NCI-H446 (cell line): ENCODE measurements at regions not wholly inside any gene's neighbourhood (a gene's known extent, or its start where the extent isn't known, plus 50 kb on each side); places are given as distances from the start of the nearest gene placed in this dataset.

ENCODE experiments used
- DNase-seq, 2 experiments: peaks; one replicate each; lab custom pipeline; 2025; lab: John Stamatoyannopoulos, UW

GRCh38 chr2:75807992-75808391 is 97.3 kb upstream of the GCFC2 start:
- no peak for DNase-seq

GRCh38 chr2:75801234-75801982 is 90.7 kb upstream of the GCFC2 start:
- no peak for DNase-seq

- DNase-seq = no peak
Measured at GRCh38 chr2:75800456-75800855, 89.7 kb upstream of the GCFC2 start.

GRCh38 chr2:75799859-75800258 is 89.1 kb upstream of the GCFC2 start:
- DNase-seq = no peak

- DNase-seq = no peak
Measured at GRCh38 chr2:75798569-75798968, 87.9 kb upstream of the GCFC2 start.

GRCh38 chr2:75792996-75793395 is 82.3 kb upstream of the GCFC2 start:
- no peak for DNase-seq

GRCh38 chr2:75792146-75792545 is 81.4 kb upstream of the GCFC2 start:
- peak in 1 of 2 experiments; percentile 4 for DNase-seq

GRCh38 chr2:75790814-75791467 is 80.2 kb upstream of the GCFC2 start:
- DNase-seq = no peak

- DNase-seq = no peak
Measured at GRCh38 chr2:75790121-75790813, 79.6 kb upstream of the GCFC2 start.

GRCh38 chr2:75788902-75789301 is 78.2 kb upstream of the GCFC2 start:
- DNase-seq = no peak

GRCh38 chr2:75788154-75788553 is 77.4 kb upstream of the GCFC2 start:
- DNase-seq = no peak

GRCh38 chr2:75787532-75788132 is 76.9 kb upstream of the GCFC2 start:
- DNase-seq = peak; percentile 4 to 48

- no peak for DNase-seq
Measured at GRCh38 chr2:75775311-75775823, 64.7 kb upstream of the GCFC2 start.

- DNase-seq = no peak
Measured at GRCh38 chr2:75772908-75773630, 62.4 kb upstream of the GCFC2 start.

GRCh38 chr2:75765798-75766197 is 55.1 kb upstream of the GCFC2 start:
- no peak for DNase-seq

GRCh38 chr2:75764611-75765010 is 53.9 kb upstream of the GCFC2 start:
- DNase-seq = no peak
